ENCODE measurements at regions not wholly inside any gene's neighbourhood (a gene's known extent, or its start where the extent isn't known, plus 50 kb on each side); places are given as distances from the start of the nearest gene placed in this dataset.

- POLR2A ChIA-PET, result no interaction called here
- no peak for ATAC-seq (ENCODE audit: low read depth)
- Histone ChIP-seq H3K4me1 (ENCODE audit: control insufficient read depth in 2 of 2, insufficient read depth in 2 of 2, low read length in 2 of 2) (no peaks in the 10 kb centered on the region), H4K20me1 (ENCODE audit: control insufficient read depth, insufficient read depth, low read length, poor library complexity, severe bottlenecking) (no peaks in the 10 kb centered on the region), H3K27me3 (replicated peaks in 1 of 4; ENCODE audit: control extremely low read depth in 1 of 4, control insufficient read depth in 3 of 4, insufficient read depth in 4 of 4, low read length in 3 of 4) (no peaks in the 10 kb centered on the region), H3K9ac (ENCODE audit: low read length) (no peak overlapping the region), H3K79me2 (ENCODE audit: control insufficient read depth, insufficient read depth, low read length) (no peaks in the 10 kb centered on the region), H2AFZ (ENCODE audit: insufficient read depth, low read depth, low read length, poor library complexity, severe bottlenecking) (no peak overlapping the region), H3K36me3 (replicated peaks in 1 of 2; ENCODE audit: control extremely low read depth in 1 of 2, control insufficient read depth in 1 of 2, extremely low read depth in 1 of 2, insufficient read depth in 2 of 2, low read length in 1 of 2) (no peaks in the 10 kb centered on the region), H3K4me3 (ENCODE audit: control extremely low read depth in 1 of 5, extremely low read depth in 1 of 5, insufficient read depth in 1 of 5, low read depth in 2 of 5, low read length in 4 of 5) (no peak overlapping the region), H3K4me2 (replicated peaks; ENCODE audit: low read depth, low read length, poor library complexity, severe bottlenecking) (no peak overlapping the region), H3K9me3 (ENCODE audit: control extremely low read depth in 1 of 3, control insufficient read depth in 2 of 3, insufficient read depth in 1 of 3, low read length in 2 of 3) (peaks cover 0 to 7% (median 3%) of the 10 kb centered on the region in 3 donors), H3K27ac (ENCODE audit: low read length in 2 of 2) (no peak overlapping the region)
- WGBS (ENCODE audit: insufficient coverage), result 94% methylated on average over 3 of the region's 4 CpGs
- Mint-ChIP-seq H3K27me3 (peaks cover 3% of the 10 kb centered on the region), H3K27ac (no peak overlapping the region), H3K4me1 (no peaks in the 10 kb centered on the region), H3K4me3 (no peak overlapping the region), H3K9me3 (ENCODE audit: insufficient read depth) (no peaks in the 10 kb centered on the region)
- intact Hi-C loops (cut with micrococcal nuclease), result no loop called here
- TF ChIP-seq CTCF (IDR thresholded peaks at IDR 0.05), result no peak
- TF ChIP-seq EZH2 (IDR thresholded peaks at IDR 0.05; ENCODE audit: borderline replicate concordance, insufficient read depth, low read depth, low read length, poor library complexity, severe bottlenecking), result no peak
- CTCF ChIA-PET, result no interaction called here
- DNase-seq, result no peak
Observed at GRCh38 chr10:29955329-29955935, 104.0 kb downstream of the JCAD start.

GRCh38 chr10:29951441-29951931 lies 107.9 kb downstream of the JCAD start:
- no peak overlapping the region for H3K27ac ChIP-seq (ENCODE audit: low read length in 2 of 2)
- no peaks in the 10 kb centered on the region for H3K4me1 ChIP-seq (ENCODE audit: control insufficient read depth in 2 of 2, insufficient read depth in 2 of 2, low read length in 2 of 2)
- DNase-seq (no peak), ATAC-seq (ENCODE audit: low read depth) (no peak)
- no peaks in the 10 kb centered on the region for H3K9me3 Mint-ChIP-seq (ENCODE audit: insufficient read depth)
- no peaks in the 10 kb centered on the region for H3K4me1 Mint-ChIP-seq
- TF ChIP-seq EZH2 (IDR thresholded peaks at IDR 0.05; ENCODE audit: borderline replicate concordance, insufficient read depth, low read depth, low read length, poor library complexity, severe bottlenecking) (no peak), CTCF (IDR thresholded peaks at IDR 0.05) (no peak)
- no peak overlapping the region for H3K4me2 ChIP-seq (replicated peaks; ENCODE audit: low read depth, low read length, poor library complexity, severe bottlenecking)
- ChIA-PET POLR2A (no interaction called here), CTCF (no interaction called here)
- no peaks in the 10 kb centered on the region for H3K36me3 ChIP-seq (replicated peaks in 1 of 2; ENCODE audit: control extremely low read depth in 1 of 2, control insufficient read depth in 1 of 2, extremely low read depth in 1 of 2, insufficient read depth in 2 of 2, low read length in 1 of 2)
- H3K79me2 ChIP-seq (ENCODE audit: control insufficient read depth, insufficient read depth, low read length), result no peaks in the 10 kb centered on the region
- no peak overlapping the region for H3K4me3 ChIP-seq (ENCODE audit: control extremely low read depth in 1 of 5, extremely low read depth in 1 of 5, insufficient read depth in 1 of 5, low read depth in 2 of 5, low read length in 4 of 5)
- H3K27ac Mint-ChIP-seq, result no peak overlapping the region
- 87% methylated on average over 5 of the region's 11 CpGs for WGBS (ENCODE audit: insufficient coverage)
- no peak overlapping the region for H2AFZ ChIP-seq (ENCODE audit: insufficient read depth, low read depth, low read length, poor library complexity, severe bottlenecking)
- no peak overlapping the region for H3K9ac ChIP-seq (ENCODE audit: low read length)
- intact Hi-C loops (cut with micrococcal nuclease), result no loop called here
- peaks cover 3% of the 10 kb centered on the region for H3K27me3 Mint-ChIP-seq
- H3K4me3 Mint-ChIP-seq, result no peak overlapping the region
- H3K27me3 ChIP-seq (replicated peaks in 1 of 4; ENCODE audit: control extremely low read depth in 1 of 4, control insufficient read depth in 3 of 4, insufficient read depth in 4 of 4, low read length in 3 of 4), result no peaks in the 10 kb centered on the region
- H3K9me3 ChIP-seq (ENCODE audit: control extremely low read depth in 1 of 3, control insufficient read depth in 2 of 3, insufficient read depth in 1 of 3, low read length in 2 of 3), result peaks cover 0 to 8% (median 2%) of the 10 kb centered on the region in 3 donors
- no peaks in the 10 kb centered on the region for H4K20me1 ChIP-seq (ENCODE audit: control insufficient read depth, insufficient read depth, low read length, poor library complexity, severe bottlenecking)

All from B cell (primary cell).